Uterus (tissue), 2 donors: ENCODE measurements at regions not wholly inside any gene's neighbourhood (a gene's known extent, or its start where the extent isn't known, plus 50 kb on each side); places are given as distances from the start of the nearest gene placed in this dataset.

ENCODE experiments used
- POLR2A ChIP-seq, 2 donors: fragments of 450-650 bp; IDR thresholded peaks; one replicate each; pipeline ENCODE4 v1.6.1; 2016; ENCODE audit warnings: antibody characterized with exemption in 2 of 2, mild to moderate bottlenecking in 1 of 2, moderate library complexity in 1 of 2
- TF ChIP-seq, protein P1 (sequence below), 4 experiments: fragments of 200-600 bp in 2 of 4; fragments of 450-650 bp in 2 of 4; sonication (generic) in 2 of 4; IDR thresholded peaks; one replicate each; pipeline ENCODE4 v1.5.1; 2016 to 2019; ENCODE audit warnings: antibody characterized with exemption in 4 of 4, mild to moderate bottlenecking in 2 of 4, moderate library complexity in 1 of 4

DNA sequence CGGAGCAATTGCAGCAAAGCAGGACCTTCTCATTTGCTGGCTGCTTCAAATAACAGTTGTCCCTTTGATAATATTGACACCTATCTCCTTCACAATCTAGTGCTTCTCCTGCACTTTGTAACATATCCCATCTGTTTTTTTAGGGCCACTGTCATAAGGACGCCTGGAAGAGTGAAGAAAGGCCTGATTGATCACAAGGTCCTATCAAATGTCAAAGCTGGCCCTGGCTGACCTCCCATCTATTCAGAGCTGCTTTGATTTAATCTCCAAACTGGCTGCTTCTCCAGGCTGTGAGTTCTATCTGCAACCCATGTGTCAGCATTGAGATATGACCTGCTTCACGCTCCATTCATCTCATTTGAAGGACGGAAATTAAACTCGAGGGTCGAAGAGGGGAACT lies 601.2 kb upstream of the KCNMB2 start:
- TF ChIP-seq, protein P1, sequence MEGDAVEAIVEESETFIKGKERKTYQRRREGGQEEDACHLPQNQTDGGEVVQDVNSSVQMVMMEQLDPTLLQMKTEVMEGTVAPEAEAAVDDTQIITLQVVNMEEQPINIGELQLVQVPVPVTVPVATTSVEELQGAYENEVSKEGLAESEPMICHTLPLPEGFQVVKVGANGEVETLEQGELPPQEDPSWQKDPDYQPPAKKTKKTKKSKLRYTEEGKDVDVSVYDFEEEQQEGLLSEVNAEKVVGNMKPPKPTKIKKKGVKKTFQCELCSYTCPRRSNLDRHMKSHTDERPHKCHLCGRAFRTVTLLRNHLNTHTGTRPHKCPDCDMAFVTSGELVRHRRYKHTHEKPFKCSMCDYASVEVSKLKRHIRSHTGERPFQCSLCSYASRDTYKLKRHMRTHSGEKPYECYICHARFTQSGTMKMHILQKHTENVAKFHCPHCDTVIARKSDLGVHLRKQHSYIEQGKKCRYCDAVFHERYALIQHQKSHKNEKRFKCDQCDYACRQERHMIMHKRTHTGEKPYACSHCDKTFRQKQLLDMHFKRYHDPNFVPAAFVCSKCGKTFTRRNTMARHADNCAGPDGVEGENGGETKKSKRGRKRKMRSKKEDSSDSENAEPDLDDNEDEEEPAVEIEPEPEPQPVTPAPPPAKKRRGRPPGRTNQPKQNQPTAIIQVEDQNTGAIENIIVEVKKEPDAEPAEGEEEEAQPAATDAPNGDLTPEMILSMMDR (IDR thresholded peaks at IDR 0.05), result no peak
- no peak for TF ChIP-seq POLR2A (IDR thresholded peaks at IDR 0.05)
